ENCODE measurements at regions not wholly inside any gene's neighbourhood (a gene's known extent, or its start where the extent isn't known, plus 50 kb on each side); places are given as distances from the start of the nearest gene placed in this dataset.

- TF ChIP-seq CTCF (IDR thresholded peaks at IDR 0.05; ENCODE audit: insufficient read depth, low read depth, low read length): no peak
- ChIA-PET POLR2A (no interaction called here), CTCF (no interaction called here)
- Histone ChIP-seq H3K27me3 (ENCODE audit: control insufficient read depth, insufficient read depth, low read length) (no peaks in the 10 kb centered on the region), H3K4me3 (ENCODE audit: low read depth, low read length) (no peak overlapping the region), H3K36me3 (ENCODE audit: control insufficient read depth, insufficient read depth, low read length) (no peaks in the 10 kb centered on the region)
- DNase-seq (ENCODE audit: low read depth): no peak
Observed at GRCh38 chr22:49155039-49155769, 672.5 kb downstream of the BRD1 start.

- CTCF ChIA-PET: no interaction called here
- Histone ChIP-seq H3K4me3 (ENCODE audit: low read depth, low read length) (no peak overlapping the region), H3K27me3 (ENCODE audit: control insufficient read depth, insufficient read depth, low read length) (no peaks in the 10 kb centered on the region), H3K36me3 (ENCODE audit: control insufficient read depth, insufficient read depth, low read length) (no peaks in the 10 kb centered on the region)
- DNase-seq (ENCODE audit: low read depth): no peak
- no peak for TF ChIP-seq CTCF (IDR thresholded peaks at IDR 0.05; ENCODE audit: insufficient read depth, low read depth, low read length)
- POLR2A ChIA-PET: no interaction called here
Observed at GRCh38 chr22:49154433-49154832, 673.2 kb downstream of the BRD1 start.

- no peaks in the 10 kb centered on the region for H3K36me3 ChIP-seq (ENCODE audit: control insufficient read depth, insufficient read depth, low read length)
- TF ChIP-seq CTCF (IDR thresholded peaks at IDR 0.05; ENCODE audit: insufficient read depth, low read depth, low read length): no peak
- H3K27me3 ChIP-seq (ENCODE audit: control insufficient read depth, insufficient read depth, low read length): no peaks in the 10 kb centered on the region
- ChIA-PET CTCF (no interaction called here), POLR2A (no interaction called here)
- no peak overlapping the region for H3K4me3 ChIP-seq (ENCODE audit: low read depth, low read length)
- DNase-seq (ENCODE audit: low read depth): no peak
Observed at GRCh38 chr22:49153921-49154320, 673.8 kb downstream of the BRD1 start.

GRCh38 chr22:49152939-49153770, 674.5 kb downstream of the BRD1 start:
- DNase-seq (ENCODE audit: low read depth): no peak
- Histone ChIP-seq H3K4me3 (ENCODE audit: low read depth, low read length) (no peak overlapping the region), H3K27me3 (ENCODE audit: control insufficient read depth, insufficient read depth, low read length) (no peaks in the 10 kb centered on the region), H3K36me3 (ENCODE audit: control insufficient read depth, insufficient read depth, low read length) (no peaks in the 10 kb centered on the region)
- ChIA-PET POLR2A (no interaction called here), CTCF (no interaction called here)
- no peak for TF ChIP-seq CTCF (IDR thresholded peaks at IDR 0.05; ENCODE audit: insufficient read depth, low read depth, low read length)

- ChIA-PET CTCF (no interaction called here), POLR2A (no interaction called here)
Observed at GRCh38 chr22:49152127-49152938, 675.3 kb downstream of the BRD1 start.

More at GRCh38 chr22:49152127-49152938, 675.3 kb downstream of the BRD1 start:
- no peak overlapping the region for H3K4me3 ChIP-seq (ENCODE audit: low read depth, low read length)
- H3K27me3 ChIP-seq (ENCODE audit: control insufficient read depth, insufficient read depth, low read length): no peaks in the 10 kb centered on the region
- TF ChIP-seq CTCF (IDR thresholded peaks at IDR 0.05; ENCODE audit: insufficient read depth, low read depth, low read length): no peak
- no peak for DNase-seq (ENCODE audit: low read depth)
- H3K36me3 ChIP-seq (ENCODE audit: control insufficient read depth, insufficient read depth, low read length): no peaks in the 10 kb centered on the region

Data from BJ (cell line).